Central memory CD8-positive, alpha-beta T cell (primary cell): ENCODE measurements at regions not wholly inside any gene's neighbourhood (a gene's known extent, or its start where the extent isn't known, plus 50 kb on each side); places are given as distances from the start of the nearest gene placed in this dataset.

Source experiments
- ATAC-seq: fragments of 150-1000 bp; cut with Tn5 transposase; replicated peaks from 2 replicates; pipeline ENCODE4 v1.10.0; 2022; ENCODE audit warnings: mild to moderate bottlenecking, moderate FRiP score, moderate number of reproducible peaks; ENCODE audit not compliant: poor library complexity, severe bottlenecking; ENCODE audit errors: extremely low read depth
- DNase-seq, 2 donors: peaks; one replicate each; pipeline ENCODE4 v3.0.0; 2021; ENCODE audit warnings: low spot score in 2 of 2
- H3K27ac Mint-ChIP-seq: one replicate; pipeline ENCODE4 v1.8.0; 2022; ENCODE audit warnings: low read depth, mild to moderate bottlenecking, moderate library complexity, mixed read lengths
- H3K27me3 Mint-ChIP-seq: one replicate; pipeline ENCODE4 v1.8.0; 2022; ENCODE audit warnings: mixed read lengths
- H3K36me3 Mint-ChIP-seq: one replicate; pipeline ENCODE4 v1.8.0; 2022; ENCODE audit warnings: mild to moderate bottlenecking, moderate library complexity, mixed read lengths; ENCODE audit not compliant: insufficient read depth
- H3K4me1 Mint-ChIP-seq: one replicate; pipeline ENCODE4 v1.8.0; 2022; ENCODE audit warnings: mixed read lengths
- H3K4me3 Mint-ChIP-seq: one replicate; pipeline ENCODE4 v1.8.0; 2022; ENCODE audit warnings: mild to moderate bottlenecking, moderate library complexity, mixed read lengths
- H3K9me3 Mint-ChIP-seq: one replicate; pipeline ENCODE4 v1.8.0; 2022; ENCODE audit warnings: mixed read lengths

DNA sequence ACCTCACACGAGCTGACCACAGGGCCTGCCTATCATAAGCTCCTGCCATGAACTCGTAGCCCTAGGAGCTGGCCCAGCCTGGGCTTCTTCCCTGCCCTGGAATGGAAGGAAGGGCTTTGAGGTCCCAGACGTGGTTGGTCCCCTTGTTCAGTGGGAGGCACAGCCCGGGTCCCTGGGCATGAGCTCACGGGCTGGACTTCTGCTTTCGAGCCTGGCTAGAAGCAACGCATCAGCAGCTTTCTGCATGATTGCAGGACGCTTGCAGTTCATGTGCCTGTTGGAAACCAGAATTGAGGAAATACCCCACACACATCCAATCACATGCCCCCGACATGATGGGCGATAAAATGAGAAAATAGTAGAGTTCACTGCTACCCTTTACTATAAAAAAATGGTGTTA lies 293.3 kb downstream of the MAF start:
- ATAC-seq (no peak), DNase-seq (no peak)
- H3K27me3 Mint-ChIP-seq, result peaks cover 11% of the 10 kb centered on the region
- H3K4me3 Mint-ChIP-seq, result no peak overlapping the region
- H3K27ac Mint-ChIP-seq, result no peak overlapping the region
- peaks cover 11% of the 10 kb centered on the region for H3K4me1 Mint-ChIP-seq
- no peaks in the 10 kb centered on the region for H3K9me3 Mint-ChIP-seq
- peaks cover 1% of the 10 kb centered on the region for H3K36me3 Mint-ChIP-seq

GRCh38 chr16:79305074-79305473 lies 295.5 kb downstream of the MAF start:
- no peaks in the 10 kb centered on the region for H3K9me3 Mint-ChIP-seq
- H3K4me1 Mint-ChIP-seq, result peaks cover 9% of the 10 kb centered on the region
- peaks cover 11% of the 10 kb centered on the region for H3K27me3 Mint-ChIP-seq
- H3K36me3 Mint-ChIP-seq, result peaks cover 1% of the 10 kb centered on the region
- ATAC-seq (no peak), DNase-seq (no peak)
- no peak overlapping the region for H3K27ac Mint-ChIP-seq
- no peak overlapping the region for H3K4me3 Mint-ChIP-seq

- H3K4me1 Mint-ChIP-seq, result no peaks in the 10 kb centered on the region
- ATAC-seq, result no peak
- H3K27ac Mint-ChIP-seq, result no peak overlapping the region
- H3K9me3 Mint-ChIP-seq, result no peaks in the 10 kb centered on the region
- peaks cover 1% of the 10 kb centered on the region for H3K36me3 Mint-ChIP-seq
- no peak for DNase-seq
- peaks cover 11% of the 10 kb centered on the region for H3K27me3 Mint-ChIP-seq
- H3K4me3 Mint-ChIP-seq, result no peak overlapping the region
These were observed 296.6 kb downstream of the MAF start for GRCh38 chr16:79303959-79304387.

DNA sequence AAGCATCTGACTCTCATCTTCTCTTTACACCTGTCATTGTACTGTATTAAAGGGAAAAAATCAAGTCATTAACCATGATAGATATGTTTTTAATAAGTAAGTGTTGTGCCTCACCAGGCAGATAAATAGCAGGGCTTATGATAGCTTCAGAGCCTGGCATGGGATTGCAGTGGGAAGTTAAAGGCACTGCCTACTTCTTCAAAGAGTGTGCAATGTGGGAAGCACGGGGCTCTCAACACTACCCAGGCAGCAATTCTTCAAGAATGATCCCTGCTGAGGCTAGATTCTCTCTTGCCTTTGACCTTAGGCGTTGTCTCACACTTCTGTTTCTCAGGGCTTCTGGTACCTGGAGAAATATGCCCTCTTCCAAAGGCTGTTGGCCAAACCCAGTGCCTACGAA lies 297.3 kb downstream of the MAF start:
- no peaks in the 10 kb centered on the region for H3K4me1 Mint-ChIP-seq
- no peak for DNase-seq
- H3K9me3 Mint-ChIP-seq, result no peaks in the 10 kb centered on the region
- H3K27ac Mint-ChIP-seq, result no peak overlapping the region
- peaks cover 11% of the 10 kb centered on the region for H3K27me3 Mint-ChIP-seq
- no peak for ATAC-seq
- H3K36me3 Mint-ChIP-seq, result peaks cover 1% of the 10 kb centered on the region
- H3K4me3 Mint-ChIP-seq, result no peak overlapping the region

- H3K4me3 Mint-ChIP-seq, result no peak overlapping the region
- peaks cover 11% of the 10 kb centered on the region for H3K27me3 Mint-ChIP-seq
- ATAC-seq, result no peak
- peaks cover 1% of the 10 kb centered on the region for H3K36me3 Mint-ChIP-seq
- no peaks in the 10 kb centered on the region for H3K9me3 Mint-ChIP-seq
- H3K27ac Mint-ChIP-seq, result no peak overlapping the region
- no peaks in the 10 kb centered on the region for H3K4me1 Mint-ChIP-seq
- DNase-seq, result no peak
These were observed 297.8 kb downstream of the MAF start for GRCh38 chr16:79302731-79303130.

- no peak overlapping the region for H3K27ac Mint-ChIP-seq
- H3K27me3 Mint-ChIP-seq, result peaks cover 11% of the 10 kb centered on the region
- ATAC-seq (no peak), DNase-seq (no peak)
- H3K4me1 Mint-ChIP-seq, result peaks cover 9% of the 10 kb centered on the region
- peaks cover 1% of the 10 kb centered on the region for H3K36me3 Mint-ChIP-seq
- no peak overlapping the region for H3K4me3 Mint-ChIP-seq
- no peaks in the 10 kb centered on the region for H3K9me3 Mint-ChIP-seq
These were observed 299.5 kb downstream of the MAF start for GRCh38 chr16:79301051-79301450.

DNA sequence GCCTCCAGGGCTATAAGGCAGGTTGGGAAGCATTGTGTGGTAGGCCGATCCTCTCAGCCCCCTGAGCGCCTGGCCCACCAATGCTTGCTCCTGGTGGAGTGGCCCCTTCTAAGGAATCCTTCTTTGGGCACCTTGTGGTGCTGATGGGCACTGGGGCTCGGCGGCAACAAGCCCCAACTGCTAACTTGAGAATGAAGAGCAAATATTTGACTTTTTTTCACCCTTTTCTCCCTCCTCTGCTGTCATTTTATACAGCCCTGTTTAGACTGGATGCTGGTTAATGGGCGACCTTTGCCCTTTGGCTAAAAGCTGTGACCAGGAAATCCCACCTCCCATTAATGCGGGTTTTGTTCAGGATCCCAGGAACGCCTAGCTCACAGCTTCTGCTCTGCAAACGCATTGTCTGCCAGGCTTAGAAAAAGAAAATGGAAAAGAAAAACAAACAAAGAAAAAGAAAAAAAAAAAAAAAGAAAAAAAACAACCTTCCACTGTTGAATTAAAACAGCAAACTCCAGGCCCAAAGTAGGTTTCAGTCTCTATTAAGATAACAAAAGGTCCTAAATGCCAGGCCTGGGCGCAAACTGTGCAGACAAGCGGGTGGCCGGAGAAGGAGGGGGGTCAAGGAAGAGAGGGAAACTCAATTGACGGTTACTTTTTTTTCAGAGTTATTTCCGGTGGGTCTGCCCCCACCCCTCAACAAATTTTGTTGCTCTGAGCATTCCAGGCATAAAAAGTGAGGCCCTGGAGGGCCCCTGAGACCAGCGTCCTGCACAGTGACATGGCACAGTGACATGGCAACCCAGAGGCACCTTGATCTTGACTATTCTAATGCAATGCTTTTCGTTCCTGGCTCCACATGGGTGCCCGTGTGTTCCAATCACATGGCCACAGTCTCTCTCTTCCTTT lies 301.4 kb downstream of the MAF start:
- H3K27me3 Mint-ChIP-seq, result no peaks in the 10 kb centered on the region
- no peak overlapping the region for H3K27ac Mint-ChIP-seq
- H3K36me3 Mint-ChIP-seq, result no peaks in the 10 kb centered on the region
- peaks cover 11% of the 10 kb centered on the region for H3K4me1 Mint-ChIP-seq
- H3K9me3 Mint-ChIP-seq, result no peaks in the 10 kb centered on the region
- H3K4me3 Mint-ChIP-seq, result no peak overlapping the region
- ATAC-seq (no peak), DNase-seq (no peak)

DNA sequence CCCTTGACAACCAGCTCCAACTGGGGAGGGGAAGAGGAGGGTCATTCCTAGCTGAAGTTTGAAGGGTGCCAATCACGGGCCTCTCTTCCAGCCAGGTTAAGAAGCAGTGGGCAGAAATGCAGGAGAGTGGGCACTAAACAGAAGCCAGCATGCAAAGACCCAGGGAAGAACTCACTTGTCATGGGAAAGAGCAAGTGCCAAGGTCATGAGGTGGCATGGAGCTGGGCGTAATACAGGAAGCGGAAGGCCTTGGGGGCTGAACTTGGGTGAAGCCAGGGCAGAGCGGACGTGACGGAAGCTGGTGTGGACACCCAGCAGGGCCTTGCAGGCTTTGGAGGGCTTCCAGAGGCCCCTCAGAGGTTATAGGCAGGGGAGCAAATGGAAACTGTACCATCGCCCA lies 302.1 kb downstream of the MAF start:
- Mint-ChIP-seq H3K27ac (no peak overlapping the region), H3K36me3 (no peaks in the 10 kb centered on the region), H3K4me1 (peaks cover 11% of the 10 kb centered on the region), H3K9me3 (no peaks in the 10 kb centered on the region), H3K27me3 (no peaks in the 10 kb centered on the region), H3K4me3 (no peak overlapping the region)
- no peak for ATAC-seq
- DNase-seq, result no peak

GRCh38 chr16:79297805-79298204 lies 302.7 kb downstream of the MAF start:
- Mint-ChIP-seq H3K36me3 (no peaks in the 10 kb centered on the region), H3K27ac (no peak overlapping the region), H3K27me3 (no peaks in the 10 kb centered on the region), H3K4me3 (no peak overlapping the region), H3K9me3 (no peaks in the 10 kb centered on the region), H3K4me1 (peaks cover 11% of the 10 kb centered on the region)
- DNase-seq (no peak), ATAC-seq (no peak)

GRCh38 chr16:79297296-79297695 lies 303.2 kb downstream of the MAF start:
- ATAC-seq (no peak), DNase-seq (no peak)
- peaks cover 11% of the 10 kb centered on the region for H3K4me1 Mint-ChIP-seq
- no peaks in the 10 kb centered on the region for H3K9me3 Mint-ChIP-seq
- no peaks in the 10 kb centered on the region for H3K27me3 Mint-ChIP-seq
- H3K4me3 Mint-ChIP-seq, result no peak overlapping the region
- H3K27ac Mint-ChIP-seq, result no peak overlapping the region
- no peaks in the 10 kb centered on the region for H3K36me3 Mint-ChIP-seq

DNA sequence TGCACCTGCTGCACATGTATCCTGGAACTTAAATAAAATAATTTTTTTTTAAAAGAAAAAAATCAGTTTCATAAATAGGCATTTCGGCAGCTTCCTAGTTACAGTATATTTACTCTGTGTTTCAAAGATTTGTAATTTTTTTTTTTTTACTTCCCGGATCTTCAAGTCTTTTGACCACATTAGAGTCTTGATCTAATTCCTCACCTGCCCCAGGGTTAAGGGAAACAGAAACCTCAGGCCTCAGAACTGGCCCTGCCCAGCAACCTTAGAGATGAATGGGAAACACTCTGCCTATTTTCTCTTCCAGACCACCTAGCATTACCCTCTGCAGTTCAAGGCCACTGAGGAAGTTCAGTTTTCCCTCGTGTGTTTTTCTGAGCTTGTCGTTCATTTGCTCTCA lies 304.0 kb downstream of the MAF start:
- Mint-ChIP-seq H3K36me3 (no peaks in the 10 kb centered on the region), H3K4me3 (no peak overlapping the region), H3K27me3 (no peaks in the 10 kb centered on the region), H3K27ac (no peak overlapping the region), H3K4me1 (peaks cover 11% of the 10 kb centered on the region), H3K9me3 (no peaks in the 10 kb centered on the region)
- ATAC-seq (no peak), DNase-seq (no peak)

DNA sequence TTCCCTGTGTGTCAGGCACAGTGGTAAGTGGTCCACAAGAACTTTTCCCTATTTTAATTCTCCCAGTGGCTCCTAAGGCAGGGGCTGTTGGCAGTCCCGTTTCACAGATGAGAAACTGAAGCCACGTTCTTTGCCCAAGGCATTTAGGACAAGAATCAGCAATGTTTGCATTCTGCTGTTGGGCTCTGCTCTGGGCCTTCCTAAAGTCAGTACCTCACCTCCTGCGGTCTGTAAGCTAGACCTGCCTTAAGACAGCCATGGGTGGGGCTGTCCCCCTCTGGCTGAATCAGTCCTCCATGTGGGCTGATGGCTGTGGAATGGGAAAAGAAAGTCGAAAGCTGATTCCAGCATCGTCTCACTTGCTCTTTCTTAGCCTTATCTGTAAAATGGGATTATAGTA lies 304.8 kb downstream of the MAF start:
- H3K36me3 Mint-ChIP-seq, result no peaks in the 10 kb centered on the region
- peaks cover 11% of the 10 kb centered on the region for H3K4me1 Mint-ChIP-seq
- no peak for ATAC-seq
- H3K9me3 Mint-ChIP-seq, result no peaks in the 10 kb centered on the region
- H3K27me3 Mint-ChIP-seq, result no peaks in the 10 kb centered on the region
- H3K4me3 Mint-ChIP-seq, result no peak overlapping the region
- no peak overlapping the region for H3K27ac Mint-ChIP-seq
- DNase-seq, result no peak

- ATAC-seq, result no peak
- H3K27me3 Mint-ChIP-seq, result no peaks in the 10 kb centered on the region
- H3K36me3 Mint-ChIP-seq, result no peaks in the 10 kb centered on the region
- H3K4me3 Mint-ChIP-seq, result no peak overlapping the region
- H3K4me1 Mint-ChIP-seq, result peaks cover 11% of the 10 kb centered on the region
- H3K27ac Mint-ChIP-seq, result no peak overlapping the region
- DNase-seq, result no peak
- H3K9me3 Mint-ChIP-seq, result no peaks in the 10 kb centered on the region
These were observed 305.4 kb downstream of the MAF start for GRCh38 chr16:79295162-79295561.
